Cardiac fibroblast (primary cell): ENCODE measurements at regions not wholly inside any gene's neighbourhood (a gene's known extent, or its start where the extent isn't known, plus 50 kb on each side); places are given as distances from the start of the nearest gene placed in this dataset.
"Not testable (repeated sequence)": the region's sequence is repeated elsewhere in the genome, so short reads cannot be mapped to it uniquely, and the experiment has no call there.

Experiments used
- DNase-seq, 2 donors: peaks; one replicate each; pipeline versions ENCODE4 v3.0.0 to v3.0.0-alpha.2; 2010; ENCODE audit warnings: low read depth in 2 of 2
- H3K4me3 ChIP-seq, 2 donors: replicated peaks in 1 of 2; 1 replicate in 1 of 2; 2 replicates in 1 of 2; pipeline ENCODE4 v1.5.1; 2011; ENCODE audit warnings: low read depth in 2 of 2, low read length in 2 of 2, mild to moderate bottlenecking in 2 of 2, moderate library complexity in 1 of 2
- TF ChIP-seq, protein P1 (sequence below): IDR thresholded peaks from one replicate; pipeline ENCODE4 v1.5.1; 2011; ENCODE audit warnings: low read depth, mild to moderate bottlenecking, low read length, inconsistent platforms

GRCh38 chr7:32223721-32224120 is 153.5 kb upstream of the PDE1C start:
- no peak for DNase-seq
- TF ChIP-seq, protein P1, sequence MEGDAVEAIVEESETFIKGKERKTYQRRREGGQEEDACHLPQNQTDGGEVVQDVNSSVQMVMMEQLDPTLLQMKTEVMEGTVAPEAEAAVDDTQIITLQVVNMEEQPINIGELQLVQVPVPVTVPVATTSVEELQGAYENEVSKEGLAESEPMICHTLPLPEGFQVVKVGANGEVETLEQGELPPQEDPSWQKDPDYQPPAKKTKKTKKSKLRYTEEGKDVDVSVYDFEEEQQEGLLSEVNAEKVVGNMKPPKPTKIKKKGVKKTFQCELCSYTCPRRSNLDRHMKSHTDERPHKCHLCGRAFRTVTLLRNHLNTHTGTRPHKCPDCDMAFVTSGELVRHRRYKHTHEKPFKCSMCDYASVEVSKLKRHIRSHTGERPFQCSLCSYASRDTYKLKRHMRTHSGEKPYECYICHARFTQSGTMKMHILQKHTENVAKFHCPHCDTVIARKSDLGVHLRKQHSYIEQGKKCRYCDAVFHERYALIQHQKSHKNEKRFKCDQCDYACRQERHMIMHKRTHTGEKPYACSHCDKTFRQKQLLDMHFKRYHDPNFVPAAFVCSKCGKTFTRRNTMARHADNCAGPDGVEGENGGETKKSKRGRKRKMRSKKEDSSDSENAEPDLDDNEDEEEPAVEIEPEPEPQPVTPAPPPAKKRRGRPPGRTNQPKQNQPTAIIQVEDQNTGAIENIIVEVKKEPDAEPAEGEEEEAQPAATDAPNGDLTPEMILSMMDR = no peak
- H3K4me3 ChIP-seq = no peak overlapping the region

DNA sequence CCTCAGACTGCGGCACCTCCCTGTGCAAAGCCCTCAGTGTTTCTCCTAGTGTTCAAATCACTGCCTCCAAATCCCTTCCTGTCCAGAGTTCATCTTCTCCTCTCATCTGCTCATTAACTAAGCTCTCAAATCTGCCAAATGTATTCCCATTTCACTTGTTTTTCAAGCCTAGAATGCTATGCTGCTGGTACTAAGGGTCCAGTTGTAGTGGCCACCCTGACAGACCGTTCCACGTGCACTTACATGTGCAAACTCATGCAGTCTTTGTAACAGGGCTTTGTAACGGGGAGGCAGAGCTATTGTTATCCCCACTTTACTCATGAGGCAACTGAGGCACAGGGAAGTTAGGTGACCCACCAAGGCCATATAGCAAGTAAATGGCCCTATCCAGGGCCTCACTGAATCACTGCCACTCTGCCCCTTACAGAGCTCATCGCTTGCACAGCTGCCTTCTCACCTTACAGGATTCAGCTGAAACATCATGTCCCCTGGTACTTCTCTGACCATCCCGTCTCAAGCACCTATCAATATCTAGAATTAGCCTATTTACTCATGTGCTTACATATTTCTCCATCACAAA is 153.0 kb upstream of the PDE1C start:
- TF ChIP-seq, protein P1 = no peak
- no peak for DNase-seq
- no peak overlapping the region for H3K4me3 ChIP-seq

GRCh38 chr7:32222251-32222900 is 152.2 kb upstream of the PDE1C start:
- TF ChIP-seq, protein P1 = no peak
- H3K4me3 ChIP-seq = no peak overlapping the region
- no peak for DNase-seq

DNA sequence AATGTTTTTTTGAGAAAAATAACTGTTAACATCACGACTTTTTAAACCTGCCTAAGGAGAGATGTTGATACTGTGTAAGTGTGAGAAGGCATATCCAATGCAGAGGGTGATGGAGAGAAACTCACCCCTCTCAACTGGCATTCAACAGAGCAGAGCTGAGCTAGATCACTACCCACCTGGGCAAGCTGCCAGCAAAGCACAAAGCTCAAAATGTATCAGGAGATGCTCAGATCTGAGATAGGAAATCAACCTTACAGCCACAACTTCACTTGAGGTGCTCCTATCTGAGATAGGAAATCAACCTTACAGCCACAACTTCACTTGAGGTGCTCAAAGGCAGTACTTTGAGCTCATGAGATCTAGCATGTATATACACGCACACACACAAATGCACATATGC is 151.5 kb upstream of the PDE1C start:
- TF ChIP-seq, protein P1 = no peak
- H3K4me3 ChIP-seq = no peak overlapping the region
- no peak for DNase-seq

GRCh38 chr7:32221056-32221455 is 150.8 kb upstream of the PDE1C start:
- no peak overlapping the region for H3K4me3 ChIP-seq
- TF ChIP-seq, protein P1 = no peak
- no peak for DNase-seq

DNA sequence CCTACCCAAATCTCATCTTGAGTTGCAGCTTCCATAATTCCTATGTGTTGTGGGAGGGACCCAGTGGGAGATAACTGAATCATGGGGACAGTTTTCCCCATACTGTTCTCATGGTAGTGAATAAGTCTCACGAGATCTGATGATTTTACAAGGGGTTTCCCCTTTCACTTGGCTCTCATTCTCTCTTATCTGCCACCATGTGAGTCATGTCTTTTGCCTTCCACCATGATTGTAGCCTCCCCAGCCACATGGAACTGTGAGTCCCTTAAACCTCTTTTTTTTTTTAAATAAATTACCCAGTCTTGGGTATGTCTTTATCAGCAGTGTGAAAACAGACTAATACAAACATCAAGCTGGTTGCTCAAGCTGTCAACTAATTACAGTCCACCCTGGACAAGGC is 149.6 kb upstream of the PDE1C start:
- not testable (repeated sequence) for DNase-seq, H3K4me3 ChIP-seq

DNA sequence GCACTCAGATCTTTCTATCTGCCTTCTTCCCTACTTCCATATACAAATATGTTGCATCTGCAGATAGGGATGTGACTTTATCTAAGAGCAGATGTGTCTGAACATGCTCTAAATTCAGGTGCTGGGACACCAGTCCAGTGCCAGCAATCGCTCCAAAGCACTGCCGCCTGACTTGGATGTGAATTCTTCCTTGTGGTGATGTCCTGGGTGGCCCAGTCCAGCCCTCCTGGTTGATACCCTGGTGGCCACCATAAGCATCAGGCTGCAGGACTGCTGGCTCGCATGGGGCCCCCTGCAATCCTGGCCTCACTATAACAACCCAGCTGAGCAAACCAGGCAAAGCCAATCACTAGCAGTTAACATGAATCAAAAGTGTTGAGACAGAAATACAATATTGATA is 149.2 kb upstream of the PDE1C start:
- no peak overlapping the region for H3K4me3 ChIP-seq
- no peak for DNase-seq
- TF ChIP-seq, protein P1 = no peak
